Ishikawa (cell line): ENCODE measurements at regions not wholly inside any gene's neighbourhood (a gene's known extent, or its start where the extent isn't known, plus 50 kb on each side); places are given as distances from the start of the nearest gene placed in this dataset.

ENCODE experiments used
- CEBPB ChIP-seq: IDR thresholded peaks from 2 replicates; pipeline ENCODE4 v1.6.1; 2012
- CREB1 ChIP-seq: IDR thresholded peaks from 2 replicates; pipeline ENCODE4 v1.6.1; 2012; ENCODE audit warnings: low read depth
- EGR1 ChIP-seq: IDR thresholded peaks from 2 replicates; pipeline ENCODE4 v1.6.1; 2012
- EP300 ChIP-seq: IDR thresholded peaks from 2 replicates; pipeline ENCODE4 v1.6.1; 2012; ENCODE audit warnings: borderline replicate concordance
- FOXM1 ChIP-seq: IDR thresholded peaks from 2 replicates; pipeline ENCODE4 v1.6.1; 2012; ENCODE audit warnings: low read depth, borderline replicate concordance
- NFIC ChIP-seq: IDR thresholded peaks from 2 replicates; pipeline ENCODE4 v1.6.1; 2012
- RAD21 ChIP-seq: IDR thresholded peaks from 2 replicates; pipeline ENCODE4 v1.6.1; 2012; ENCODE audit warnings: low read depth
- REST ChIP-seq: IDR thresholded peaks from 2 replicates; pipeline ENCODE4 v1.6.1; 2012; ENCODE audit warnings: low read depth, mild to moderate bottlenecking
- TAF1 ChIP-seq: IDR thresholded peaks from 2 replicates; pipeline ENCODE4 v1.6.1; 2012; ENCODE audit warnings: low read depth, mild to moderate bottlenecking
- TCF12 ChIP-seq: IDR thresholded peaks from 2 replicates; pipeline ENCODE4 v1.6.1; 2012; ENCODE audit warnings: low read depth
- TEAD4 ChIP-seq: IDR thresholded peaks from 2 replicates; pipeline ENCODE4 v1.6.1; 2012
- YY1 ChIP-seq: IDR thresholded peaks from 2 replicates; pipeline ENCODE4 v1.6.1; 2012; ENCODE audit warnings: low read depth
- ZBTB7A ChIP-seq: IDR thresholded peaks from 2 replicates; pipeline ENCODE4 v1.6.1; 2012; ENCODE audit warnings: low read depth
- TF ChIP-seq, protein P1 (sequence below): IDR thresholded peaks from 2 replicates; pipeline ENCODE4 v1.6.1; 2012
- TF ChIP-seq, protein P2 (sequence below): IDR thresholded peaks from 2 replicates; pipeline ENCODE4 v1.6.1; 2012

- no peak for TF ChIP-seq RAD21
- TF ChIP-seq REST = no peak
- TF ChIP-seq CEBPB = no peak
- TF ChIP-seq, protein P1, sequence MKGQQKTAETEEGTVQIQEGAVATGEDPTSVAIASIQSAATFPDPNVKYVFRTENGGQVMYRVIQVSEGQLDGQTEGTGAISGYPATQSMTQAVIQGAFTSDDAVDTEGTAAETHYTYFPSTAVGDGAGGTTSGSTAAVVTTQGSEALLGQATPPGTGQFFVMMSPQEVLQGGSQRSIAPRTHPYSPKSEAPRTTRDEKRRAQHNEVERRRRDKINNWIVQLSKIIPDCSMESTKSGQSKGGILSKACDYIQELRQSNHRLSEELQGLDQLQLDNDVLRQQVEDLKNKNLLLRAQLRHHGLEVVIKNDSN = no peak
- TF ChIP-seq NFIC = no peak
- TF ChIP-seq TCF12 = no peak
- no peak for TF ChIP-seq TEAD4
- TF ChIP-seq ZBTB7A = no peak
- no peak for TF ChIP-seq EGR1
- no peak for TF ChIP-seq EP300
- no peak for TF ChIP-seq YY1
- TF ChIP-seq, protein P2, sequence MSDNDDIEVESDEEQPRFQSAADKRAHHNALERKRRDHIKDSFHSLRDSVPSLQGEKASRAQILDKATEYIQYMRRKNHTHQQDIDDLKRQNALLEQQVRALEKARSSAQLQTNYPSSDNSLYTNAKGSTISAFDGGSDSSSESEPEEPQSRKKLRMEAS = no peak
These were observed 234.4 kb upstream of the FOXD3 start for GRCh38 chr1:63087966-63088365.

DNA sequence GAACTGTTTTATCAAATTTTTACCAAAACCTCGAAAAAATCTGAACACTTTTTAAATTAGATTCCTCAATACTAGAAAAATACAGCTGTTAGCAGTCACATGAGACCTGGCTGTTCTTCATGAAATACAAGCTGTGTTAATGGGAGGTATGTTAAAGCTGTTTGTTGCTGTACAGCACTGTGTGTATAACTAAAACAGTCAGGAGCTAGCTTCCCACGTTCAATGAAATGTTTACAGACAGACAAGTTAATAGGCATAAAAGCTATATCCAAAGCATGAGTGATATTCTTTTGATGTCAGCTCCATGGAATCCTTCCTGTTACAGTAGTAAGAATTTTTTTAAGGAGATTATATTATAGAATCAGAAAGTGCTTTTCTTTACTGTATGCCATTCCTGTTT is 223.2 kb upstream of the FOXD3 start:
- no peak for TF ChIP-seq EP300
- TF ChIP-seq, protein P1 = no peak
- no peak for TF ChIP-seq CEBPB
- no peak for TF ChIP-seq EGR1
- TF ChIP-seq, protein P2 = no peak
- no peak for TF ChIP-seq TCF12
- no peak for TF ChIP-seq YY1
- no peak for TF ChIP-seq REST
- TF ChIP-seq FOXM1 = no peak
- TF ChIP-seq TEAD4 = no peak
- TF ChIP-seq TAF1 = no peak
- TF ChIP-seq ZBTB7A = no peak
- TF ChIP-seq CREB1 = no peak

GRCh38 chr1:63101336-63101735 is 221.0 kb upstream of the FOXD3 start:
- TF ChIP-seq REST (no peak), FOXM1 (no peak)

DNA sequence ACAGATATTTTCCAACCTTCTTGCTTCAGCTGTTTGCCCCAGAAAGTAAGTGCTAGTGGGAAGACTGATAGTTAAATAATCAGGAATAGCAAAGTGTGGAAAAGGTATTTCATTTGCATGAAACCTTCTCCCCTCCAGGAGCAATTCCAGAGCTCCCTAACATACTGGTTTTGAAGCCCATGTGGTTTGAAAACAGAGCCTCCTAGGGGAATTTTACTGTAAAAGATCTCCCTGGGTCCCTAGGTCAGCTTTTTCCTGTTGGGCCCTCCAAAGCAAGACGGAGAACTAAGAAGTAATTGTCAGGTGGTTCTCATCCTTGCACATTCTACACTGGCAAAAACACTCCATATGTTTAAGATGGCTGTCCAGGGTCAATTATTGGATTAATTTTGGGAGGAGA is 218.7 kb upstream of the FOXD3 start:
- TF ChIP-seq EP300 (no peak), ZBTB7A (no peak), CEBPB (no peak), RAD21 (no peak), TAF1 (no peak)
- TF ChIP-seq, protein P1 = no peak

- no peak for TF ChIP-seq YY1
- TF ChIP-seq CEBPB = no peak
- TF ChIP-seq TCF12 = no peak
- TF ChIP-seq NFIC = no peak
- no peak for TF ChIP-seq FOXM1
These were observed 215.3 kb upstream of the FOXD3 start for GRCh38 chr1:63107066-63107465.
